Type B pancreatic cell (in vitro differentiated cells): ENCODE measurements at regions not wholly inside any gene's neighbourhood (a gene's known extent, or its start where the extent isn't known, plus 50 kb on each side); places are given as distances from the start of the nearest gene placed in this dataset.

Experiments
- DNase-seq: peaks from one replicate; pipeline ENCODE4 v3.0.0; 2021; ENCODE audit warnings: mixed read lengths; ENCODE audit not compliant: unreplicated experiment; ENCODE audit errors: extremely low spot score
- H3K27ac Mint-ChIP-seq: 2 replicates; pipeline ENCODE4 v1.8.0; 2021; ENCODE audit warnings: mild to moderate bottlenecking, mixed read lengths
- H3K27me3 Mint-ChIP-seq: 2 replicates; pipeline ENCODE4 v1.8.0; 2021; ENCODE audit warnings: mixed read lengths
- H3K36me3 Mint-ChIP-seq: 2 replicates; pipeline ENCODE4 v1.8.0; 2021; ENCODE audit warnings: mixed read lengths
- H3K4me1 Mint-ChIP-seq: one replicate; pipeline ENCODE4 v1.8.0; 2021; ENCODE audit warnings: mixed read lengths; ENCODE audit not compliant: unreplicated experiment
- H3K4me3 Mint-ChIP-seq: 2 replicates; pipeline ENCODE4 v1.8.0; 2021; ENCODE audit warnings: mild to moderate bottlenecking, mixed read lengths
- H3K9me3 Mint-ChIP-seq: 2 replicates; pipeline ENCODE4 v1.8.0; 2021; ENCODE audit warnings: mixed read lengths
- TF ChIP-seq, protein P1 (sequence below): fragments of 200-600 bp; sonication (generic); conservative IDR thresholded peaks from 2 replicates; pipeline ENCODE4 v1.5.0; 2021; ENCODE audit warnings: antibody characterized with exemption, mild to moderate bottlenecking

DNA sequence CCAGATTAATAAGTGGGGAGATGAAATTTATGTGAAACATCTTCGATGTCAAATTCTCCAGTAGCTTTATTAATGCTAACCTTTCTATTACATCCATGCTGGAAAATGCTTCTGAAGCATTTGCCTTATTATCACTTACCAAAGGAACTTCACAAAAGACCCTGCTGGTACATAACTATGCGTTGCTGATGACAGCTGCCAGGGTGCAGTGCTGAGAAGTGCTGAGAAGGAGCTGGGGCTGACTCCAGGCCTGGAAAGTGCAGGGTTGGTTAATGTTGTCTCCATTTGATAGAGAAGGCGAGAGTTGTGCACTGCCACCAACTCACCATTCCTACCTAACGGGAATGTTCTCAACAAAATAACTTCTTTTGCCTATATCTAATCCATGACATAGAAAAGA, 736.0 kb upstream of the NR2F2 start:
- H3K9me3 Mint-ChIP-seq = no peaks in the 10 kb centered on the region
- H3K27ac Mint-ChIP-seq = no peak overlapping the region
- TF ChIP-seq, protein P1, sequence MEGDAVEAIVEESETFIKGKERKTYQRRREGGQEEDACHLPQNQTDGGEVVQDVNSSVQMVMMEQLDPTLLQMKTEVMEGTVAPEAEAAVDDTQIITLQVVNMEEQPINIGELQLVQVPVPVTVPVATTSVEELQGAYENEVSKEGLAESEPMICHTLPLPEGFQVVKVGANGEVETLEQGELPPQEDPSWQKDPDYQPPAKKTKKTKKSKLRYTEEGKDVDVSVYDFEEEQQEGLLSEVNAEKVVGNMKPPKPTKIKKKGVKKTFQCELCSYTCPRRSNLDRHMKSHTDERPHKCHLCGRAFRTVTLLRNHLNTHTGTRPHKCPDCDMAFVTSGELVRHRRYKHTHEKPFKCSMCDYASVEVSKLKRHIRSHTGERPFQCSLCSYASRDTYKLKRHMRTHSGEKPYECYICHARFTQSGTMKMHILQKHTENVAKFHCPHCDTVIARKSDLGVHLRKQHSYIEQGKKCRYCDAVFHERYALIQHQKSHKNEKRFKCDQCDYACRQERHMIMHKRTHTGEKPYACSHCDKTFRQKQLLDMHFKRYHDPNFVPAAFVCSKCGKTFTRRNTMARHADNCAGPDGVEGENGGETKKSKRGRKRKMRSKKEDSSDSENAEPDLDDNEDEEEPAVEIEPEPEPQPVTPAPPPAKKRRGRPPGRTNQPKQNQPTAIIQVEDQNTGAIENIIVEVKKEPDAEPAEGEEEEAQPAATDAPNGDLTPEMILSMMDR = no peak
- H3K36me3 Mint-ChIP-seq = no peaks in the 10 kb centered on the region
- no peak for DNase-seq
- H3K27me3 Mint-ChIP-seq = no peaks in the 10 kb centered on the region
- H3K4me3 Mint-ChIP-seq = no peak overlapping the region
- H3K4me1 Mint-ChIP-seq = peaks cover 22% of the 10 kb centered on the region

DNA sequence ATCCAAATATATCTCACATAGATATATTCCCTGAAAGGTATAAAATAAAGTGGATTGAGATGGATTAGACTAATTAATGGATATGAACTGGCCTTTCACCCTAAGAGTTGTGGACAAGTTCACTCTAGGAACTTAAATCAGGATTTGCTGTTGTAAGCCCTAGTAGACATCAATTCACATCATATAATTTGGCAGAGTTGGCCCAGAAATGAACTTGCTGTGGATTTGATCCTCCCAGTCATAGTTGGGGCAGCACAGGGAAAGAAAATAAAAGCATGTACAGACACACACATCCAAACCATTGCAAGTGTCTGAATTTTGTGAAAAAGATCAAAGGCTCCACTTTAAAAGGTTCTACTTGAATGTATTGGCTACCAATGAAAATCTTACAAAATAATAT, 734.7 kb upstream of the NR2F2 start:
- Mint-ChIP-seq H3K36me3 (no peaks in the 10 kb centered on the region), H3K27ac (no peak overlapping the region), H3K4me1 (peaks cover 22% of the 10 kb centered on the region), H3K9me3 (peaks cover 7% of the 10 kb centered on the region), H3K27me3 (no peaks in the 10 kb centered on the region), H3K4me3 (no peak overlapping the region)
- TF ChIP-seq, protein P1 = no peak
- no peak for DNase-seq

DNA sequence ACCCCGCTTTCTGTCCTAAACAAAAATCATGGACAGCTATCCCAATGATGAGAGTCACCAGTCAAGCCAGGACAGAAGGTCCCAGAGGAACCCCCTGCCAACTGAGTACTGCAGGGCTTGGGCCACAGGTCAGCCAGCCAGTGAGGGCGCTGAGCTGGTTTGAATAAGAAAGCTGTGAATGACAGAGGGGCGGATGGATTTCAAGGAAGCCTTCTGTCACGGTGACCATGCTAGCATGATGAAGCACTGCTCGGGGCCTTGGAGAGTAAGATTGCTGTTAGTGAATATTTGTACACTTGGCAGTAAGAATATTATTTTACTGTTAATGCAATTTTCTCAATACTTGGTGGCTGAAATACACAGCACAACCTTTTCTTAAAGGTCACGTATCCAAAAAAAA, 734.0 kb upstream of the NR2F2 start:
- peaks cover 22% of the 10 kb centered on the region for H3K4me1 Mint-ChIP-seq
- H3K9me3 Mint-ChIP-seq = peaks cover 8% of the 10 kb centered on the region
- no peak overlapping the region for H3K4me3 Mint-ChIP-seq
- no peaks in the 10 kb centered on the region for H3K36me3 Mint-ChIP-seq
- no peaks in the 10 kb centered on the region for H3K27me3 Mint-ChIP-seq
- no peak overlapping the region for H3K27ac Mint-ChIP-seq
- TF ChIP-seq, protein P1 = no peak
- no peak for DNase-seq

DNA sequence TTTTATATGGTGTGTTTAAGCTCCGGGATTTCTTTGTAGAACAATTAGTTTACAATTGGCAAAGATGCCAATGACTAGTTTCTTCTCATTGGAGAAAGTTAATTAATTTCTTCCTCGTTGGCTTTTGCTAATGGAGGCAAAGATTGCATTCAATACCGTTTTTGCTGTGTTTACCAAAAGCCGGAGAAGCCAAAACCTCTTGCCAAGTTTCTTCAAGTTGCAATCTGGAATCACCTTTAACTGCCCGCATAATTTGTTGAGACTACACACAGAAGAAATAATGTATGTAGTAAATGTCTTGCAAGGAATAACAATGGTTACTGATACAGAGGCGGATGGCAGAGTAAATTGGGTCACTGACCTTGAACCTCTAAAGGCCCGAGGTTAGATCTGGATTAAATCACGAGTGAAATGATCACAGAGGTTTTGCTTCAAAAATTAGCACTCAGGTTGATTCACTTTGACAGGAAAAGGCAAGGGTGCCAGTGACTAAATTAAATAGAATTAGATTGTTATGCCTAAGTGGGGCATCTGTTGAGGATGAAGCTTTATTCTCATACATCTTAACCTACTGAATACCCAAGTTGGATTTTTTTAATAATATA, 732.1 kb upstream of the NR2F2 start:
- Mint-ChIP-seq H3K4me1 (peaks cover 22% of the 10 kb centered on the region), H3K27ac (no peak overlapping the region), H3K4me3 (no peak overlapping the region), H3K36me3 (no peaks in the 10 kb centered on the region), H3K9me3 (peaks cover 15% of the 10 kb centered on the region), H3K27me3 (no peaks in the 10 kb centered on the region)
- TF ChIP-seq, protein P1 = no peak
- no peak for DNase-seq

DNA sequence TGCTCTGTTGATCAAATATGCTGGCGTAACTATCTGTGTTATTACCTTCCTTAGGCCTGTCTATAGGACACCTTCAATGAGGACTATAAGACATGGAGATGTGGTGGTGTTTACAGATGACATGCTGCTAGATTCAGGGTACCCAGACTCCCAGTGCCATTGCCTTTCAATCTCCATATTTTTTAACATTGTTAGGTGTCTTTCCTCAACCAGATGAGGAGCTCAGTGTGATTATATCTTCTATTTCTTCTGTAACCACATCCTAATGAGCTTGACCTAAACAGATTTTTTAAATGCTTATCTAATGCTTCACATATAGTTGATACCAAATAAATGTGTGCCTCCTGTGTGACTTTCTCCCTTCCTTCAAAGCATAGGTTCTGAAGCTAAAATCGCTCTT, 730.1 kb upstream of the NR2F2 start:
- Mint-ChIP-seq H3K9me3 (peaks cover 15% of the 10 kb centered on the region), H3K4me1 (peaks cover 22% of the 10 kb centered on the region), H3K27me3 (no peaks in the 10 kb centered on the region), H3K27ac (no peak overlapping the region), H3K36me3 (no peaks in the 10 kb centered on the region), H3K4me3 (no peak overlapping the region)
- no peak for DNase-seq
- TF ChIP-seq, protein P1 = no peak

DNA sequence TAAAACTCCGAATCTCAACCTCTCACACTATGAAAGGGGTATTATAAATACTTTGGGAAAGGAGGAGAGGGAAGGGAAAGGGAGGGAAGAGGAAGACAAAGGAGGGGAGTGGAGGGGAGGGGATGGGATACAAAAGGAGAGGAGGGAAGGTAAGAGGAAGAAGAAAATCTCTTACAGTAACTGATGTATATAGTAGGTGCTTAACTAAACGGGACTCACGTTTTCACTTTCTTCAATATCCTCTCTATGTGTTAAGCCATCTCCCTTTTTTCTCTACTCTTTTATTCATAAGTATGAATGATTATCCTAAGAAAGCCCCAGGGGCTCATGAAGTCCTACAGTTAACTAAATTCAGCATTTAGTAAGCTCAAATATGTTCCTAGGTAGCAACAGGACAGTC, 729.6 kb upstream of the NR2F2 start:
- Mint-ChIP-seq H3K27me3 (no peaks in the 10 kb centered on the region), H3K27ac (no peak overlapping the region), H3K9me3 (peaks cover 15% of the 10 kb centered on the region), H3K4me1 (peaks cover 22% of the 10 kb centered on the region), H3K36me3 (no peaks in the 10 kb centered on the region), H3K4me3 (no peak overlapping the region)
- TF ChIP-seq, protein P1 = no peak
- no peak for DNase-seq
